GM12865 (cell line): ENCODE measurements at regions not wholly inside any gene's neighbourhood (a gene's known extent, or its start where the extent isn't known, plus 50 kb on each side); places are given as distances from the start of the nearest gene placed in this dataset.
"Not testable (repeated sequence)": the region's sequence is repeated elsewhere in the genome, so short reads cannot be mapped to it uniquely, and the experiment has no call there.

Source experiments
- DNase-seq: peaks from one replicate; pipeline ENCODE4 v3.0.0; 2010; ENCODE audit warnings: low read depth
- H3K4me3 ChIP-seq: 2 replicates; pipeline ENCODE4 v1.5.1; 2011; ENCODE audit warnings: mild to moderate bottlenecking, low read depth, low read length, control low read depth
- TF ChIP-seq, protein P1 (sequence below): IDR thresholded peaks from 2 replicates; pipeline ENCODE4 v1.5.1; 2011; ENCODE audit warnings: low read length, control low read depth, low read depth, inconsistent platforms; ENCODE audit not compliant: insufficient read depth; ENCODE audit errors: missing control alignments

DNA sequence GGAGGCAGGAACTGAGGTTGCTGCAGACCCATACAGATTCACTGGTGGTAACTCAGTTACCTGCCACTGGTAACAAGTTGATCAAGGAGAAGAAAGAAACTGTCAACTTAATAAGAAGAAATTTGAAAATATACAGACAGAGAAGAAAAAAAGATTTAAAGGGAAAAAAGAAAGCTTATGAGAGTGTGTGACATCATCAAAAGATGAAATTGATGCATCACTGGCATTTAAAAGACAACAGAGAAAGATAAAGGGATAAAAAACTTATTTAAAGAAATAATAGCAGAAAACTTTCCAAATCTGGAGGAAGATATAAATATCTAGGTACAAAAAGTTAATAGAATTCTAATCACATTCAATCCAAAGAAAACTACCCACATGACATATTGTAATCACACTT is 1003.2 kb downstream of the TDRD15 start:
- DNase-seq, result no peak
- TF ChIP-seq, protein P1, sequence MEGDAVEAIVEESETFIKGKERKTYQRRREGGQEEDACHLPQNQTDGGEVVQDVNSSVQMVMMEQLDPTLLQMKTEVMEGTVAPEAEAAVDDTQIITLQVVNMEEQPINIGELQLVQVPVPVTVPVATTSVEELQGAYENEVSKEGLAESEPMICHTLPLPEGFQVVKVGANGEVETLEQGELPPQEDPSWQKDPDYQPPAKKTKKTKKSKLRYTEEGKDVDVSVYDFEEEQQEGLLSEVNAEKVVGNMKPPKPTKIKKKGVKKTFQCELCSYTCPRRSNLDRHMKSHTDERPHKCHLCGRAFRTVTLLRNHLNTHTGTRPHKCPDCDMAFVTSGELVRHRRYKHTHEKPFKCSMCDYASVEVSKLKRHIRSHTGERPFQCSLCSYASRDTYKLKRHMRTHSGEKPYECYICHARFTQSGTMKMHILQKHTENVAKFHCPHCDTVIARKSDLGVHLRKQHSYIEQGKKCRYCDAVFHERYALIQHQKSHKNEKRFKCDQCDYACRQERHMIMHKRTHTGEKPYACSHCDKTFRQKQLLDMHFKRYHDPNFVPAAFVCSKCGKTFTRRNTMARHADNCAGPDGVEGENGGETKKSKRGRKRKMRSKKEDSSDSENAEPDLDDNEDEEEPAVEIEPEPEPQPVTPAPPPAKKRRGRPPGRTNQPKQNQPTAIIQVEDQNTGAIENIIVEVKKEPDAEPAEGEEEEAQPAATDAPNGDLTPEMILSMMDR, result no peak
- no peak overlapping the region for H3K4me3 ChIP-seq

GRCh38 chr2:22134421-22134820 is 1010.7 kb downstream of the TDRD15 start:
- TF ChIP-seq, protein P1, result no peak
- no peak overlapping the region for H3K4me3 ChIP-seq
- no peak for DNase-seq

DNA sequence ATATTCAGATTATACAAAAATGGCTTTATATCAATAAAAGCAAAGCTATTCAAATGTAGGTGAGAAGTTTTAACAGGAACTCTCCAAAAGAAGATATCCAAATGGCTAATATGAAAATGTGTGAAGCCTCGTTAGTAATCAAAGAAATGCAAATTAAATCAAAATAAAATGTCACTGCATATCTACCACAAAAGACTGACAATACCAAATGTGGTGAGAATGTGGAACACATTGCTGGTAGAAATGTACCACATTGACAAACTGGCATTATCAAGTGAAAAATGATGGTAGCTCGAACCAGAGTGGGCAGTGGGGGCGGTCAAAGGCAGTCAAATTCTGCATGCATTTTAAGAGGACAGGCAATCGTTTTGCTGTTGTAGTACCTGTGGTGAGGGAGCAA is 1012.7 kb downstream of the TDRD15 start:
- TF ChIP-seq, protein P1, result no peak
- no peak overlapping the region for H3K4me3 ChIP-seq
- no peak for DNase-seq

GRCh38 chr2:22143840-22144239 is 1020.1 kb downstream of the TDRD15 start:
- TF ChIP-seq, protein P1, result no peak

GRCh38 chr2:22153931-22154613 is 1030.3 kb downstream of the TDRD15 start:
- TF ChIP-seq, protein P1, result no peak
- H3K4me3 ChIP-seq, result no peak overlapping the region
- no peak for DNase-seq

More at GRCh38 chr2:22143840-22144239, 1020.1 kb downstream of the TDRD15 start:
- no peak for DNase-seq
- no peak overlapping the region for H3K4me3 ChIP-seq

GRCh38 chr2:22156661-22157060 is 1032.9 kb downstream of the TDRD15 start:
- not testable (repeated sequence) for DNase-seq, H3K4me3 ChIP-seq

DNA sequence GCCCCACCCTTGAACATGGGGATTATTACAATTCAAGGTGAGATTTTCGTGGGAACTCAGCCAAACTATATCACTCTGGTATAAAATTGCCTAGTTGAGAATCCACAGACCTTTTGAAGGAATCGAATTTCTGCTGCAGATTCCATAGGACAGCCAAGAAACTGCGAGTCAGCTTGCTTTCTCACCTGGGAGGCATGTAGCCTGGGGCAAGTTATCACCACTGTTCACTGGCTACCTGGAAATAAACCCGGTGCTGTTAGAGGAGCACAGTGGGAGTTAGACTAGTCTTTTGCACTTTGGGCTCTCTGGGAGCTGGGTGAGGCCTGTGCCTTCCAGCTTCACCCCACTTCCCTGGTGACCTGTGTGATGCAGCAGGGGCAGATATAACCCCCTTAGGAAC is 1043.5 kb downstream of the TDRD15 start:
- no peak overlapping the region for H3K4me3 ChIP-seq
- DNase-seq, result no peak
- TF ChIP-seq, protein P1, result no peak
